Lung (tissue), 11 donors: ENCODE measurements at regions not wholly inside any gene's neighbourhood (a gene's known extent, or its start where the extent isn't known, plus 50 kb on each side); places are given as distances from the start of the nearest gene placed in this dataset.
A peak's percentile ranks its signal among the peaks of the same experiment; 100 is the strongest.

Experiments used
- ATAC-seq: fragments of 200-7000 bp; cut with Tn5 transposase; one replicate; pipeline ENCODE4 v1.9.1; 2020; ENCODE audit warnings: moderate number of reproducible peaks; ENCODE audit not compliant: insufficient read depth, low FRiP score
- DNase-seq, 3 donors: peaks; one replicate each; pipeline ENCODE4 v3.0.0-alpha.2; 2013 to 2017
- H3K27ac ChIP-seq, 2 donors: one replicate each; pipeline ENCODE4 v1.5.1; 2013; ENCODE audit warnings: mild to moderate bottlenecking in 2 of 2, moderate library complexity in 2 of 2, control low read depth in 1 of 2, inconsistent platforms in 1 of 2, low read depth in 1 of 2, low read length in 1 of 2
- H3K27me3 ChIP-seq, 3 donors: one replicate each; pipeline ENCODE4 v1.5.1; 2013; ENCODE audit warnings: low read length in 2 of 3; ENCODE audit not compliant: control insufficient read depth in 3 of 3, insufficient read depth in 3 of 3
- H3K36me3 ChIP-seq, 4 donors: one replicate each; pipeline ENCODE4 v1.5.1; 2013; ENCODE audit warnings: low read length in 4 of 4, mild to moderate bottlenecking in 1 of 4, moderate library complexity in 1 of 4; ENCODE audit not compliant: control insufficient read depth in 4 of 4, insufficient read depth in 4 of 4
- H3K4me1 ChIP-seq, 5 donors: one replicate each; pipeline ENCODE4 v1.5.1; 2013; ENCODE audit warnings: low read length in 5 of 5, mild to moderate bottlenecking in 2 of 5, moderate library complexity in 1 of 5; ENCODE audit not compliant: control insufficient read depth in 5 of 5, insufficient read depth in 5 of 5
- H3K4me3 ChIP-seq: one replicate; pipeline ENCODE4 v1.5.1; 2013; ENCODE audit warnings: mild to moderate bottlenecking, control low read depth, moderate library complexity
- H3K9ac ChIP-seq, 2 donors: one replicate each; pipeline ENCODE4 v1.5.1; 2013; ENCODE audit warnings: low read length in 2 of 2, control low read depth in 1 of 2; ENCODE audit not compliant: insufficient read depth in 1 of 2
- H3K9me3 ChIP-seq, 4 donors: one replicate each; pipeline ENCODE4 v1.5.1; 2013; ENCODE audit warnings: low read length in 3 of 4, mild to moderate bottlenecking in 1 of 4, moderate library complexity in 1 of 4; ENCODE audit not compliant: control insufficient read depth in 4 of 4, insufficient read depth in 3 of 4
- WGBS, 2 donors: extraction: QIAGEN DNeasy Blood & Tissue Kit; methylation state at CpG; one replicate each; pipeline ENCODE4 v1.1.7; 2013; 5-methylcytosine and 5-hydroxymethylcytosine counted together
- TF ChIP-seq, protein P1 (sequence below): IDR thresholded peaks from 2 replicates; pipeline ENCODE4 v1.5.1; 2012; ENCODE audit warnings: mild to moderate bottlenecking; ENCODE audit errors: control extremely low read depth, extremely low read depth
- donor health status: control.
- donor health status: control.
- donor health status: Bipolar disorder and iron deficiency.
- donor health status: healthy.
- donor health status: DM: yes; HTN: yes; CAD: no.

DNA sequence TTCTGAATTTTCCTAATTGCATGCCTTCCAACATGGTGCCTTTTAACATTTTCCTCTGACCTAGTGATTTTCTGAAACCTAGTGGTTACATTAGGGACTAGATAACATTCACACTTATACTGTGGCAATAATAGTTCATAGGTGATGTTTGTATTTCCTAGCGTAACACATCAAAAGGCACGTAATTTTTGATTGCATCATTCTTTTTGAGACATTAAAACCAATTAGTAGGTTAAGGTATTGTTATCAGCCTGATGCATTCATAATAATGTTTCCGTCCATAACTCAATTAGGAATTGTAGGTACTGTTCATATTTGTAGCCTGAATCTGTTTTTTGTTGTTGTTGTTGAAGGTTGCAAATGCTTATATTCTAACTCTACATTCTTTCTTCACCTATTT is 192.4 kb downstream of the ANXA1 start:
- Histone ChIP-seq H3K9ac (no peak overlapping the region), H3K27ac (no peak overlapping the region), H3K4me1 (no peaks in the 10 kb centered on the region), H3K4me3 (no peak overlapping the region), H3K36me3 (no peaks in the 10 kb centered on the region), H3K9me3 (no peaks in the 10 kb centered on the region), H3K27me3 (no peaks in the 10 kb centered on the region)
- TF ChIP-seq, protein P1, sequence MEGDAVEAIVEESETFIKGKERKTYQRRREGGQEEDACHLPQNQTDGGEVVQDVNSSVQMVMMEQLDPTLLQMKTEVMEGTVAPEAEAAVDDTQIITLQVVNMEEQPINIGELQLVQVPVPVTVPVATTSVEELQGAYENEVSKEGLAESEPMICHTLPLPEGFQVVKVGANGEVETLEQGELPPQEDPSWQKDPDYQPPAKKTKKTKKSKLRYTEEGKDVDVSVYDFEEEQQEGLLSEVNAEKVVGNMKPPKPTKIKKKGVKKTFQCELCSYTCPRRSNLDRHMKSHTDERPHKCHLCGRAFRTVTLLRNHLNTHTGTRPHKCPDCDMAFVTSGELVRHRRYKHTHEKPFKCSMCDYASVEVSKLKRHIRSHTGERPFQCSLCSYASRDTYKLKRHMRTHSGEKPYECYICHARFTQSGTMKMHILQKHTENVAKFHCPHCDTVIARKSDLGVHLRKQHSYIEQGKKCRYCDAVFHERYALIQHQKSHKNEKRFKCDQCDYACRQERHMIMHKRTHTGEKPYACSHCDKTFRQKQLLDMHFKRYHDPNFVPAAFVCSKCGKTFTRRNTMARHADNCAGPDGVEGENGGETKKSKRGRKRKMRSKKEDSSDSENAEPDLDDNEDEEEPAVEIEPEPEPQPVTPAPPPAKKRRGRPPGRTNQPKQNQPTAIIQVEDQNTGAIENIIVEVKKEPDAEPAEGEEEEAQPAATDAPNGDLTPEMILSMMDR = no peak
- DNase-seq (no peak), ATAC-seq (no peak)
- 88 to 90% methylated on average over 3 of the region's 3 CpGs for WGBS, 2 donors

DNA sequence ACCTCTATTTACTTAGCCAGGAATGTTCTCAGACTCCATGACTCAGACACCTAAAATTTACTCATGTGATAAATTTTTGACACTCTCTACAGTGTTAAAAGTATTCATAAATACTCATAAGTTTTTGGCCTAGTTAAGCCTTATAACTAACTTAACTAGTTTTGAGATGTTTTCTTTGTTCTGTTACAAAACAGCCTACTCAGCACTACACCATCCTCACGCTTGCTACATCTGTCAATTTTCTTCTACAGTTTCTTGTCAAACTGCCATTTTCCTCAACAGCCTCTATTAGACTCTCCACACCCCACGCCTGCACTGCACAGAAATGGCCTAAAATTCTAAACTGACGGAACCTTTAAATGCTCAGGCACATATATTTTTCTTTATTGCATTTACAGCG is 195.5 kb downstream of the ANXA1 start:
- Histone ChIP-seq H3K9ac (no peak overlapping the region), H3K36me3 (no peaks in the 10 kb centered on the region), H3K27ac (no peak overlapping the region), H3K4me3 (no peak overlapping the region), H3K27me3 (no peaks in the 10 kb centered on the region), H3K9me3 (no peaks in the 10 kb centered on the region), H3K4me1 (no peaks in the 10 kb centered on the region)
- 80% methylated on average over 4 of the region's 4 CpGs for WGBS, 2 donors
- no peak for DNase-seq
- TF ChIP-seq, protein P1 = no peak
- no peak for ATAC-seq

GRCh38 chr9:73347720-73348119 is 196.1 kb downstream of the ANXA1 start:
- Histone ChIP-seq H3K27ac (no peak overlapping the region), H3K4me1 (no peaks in the 10 kb centered on the region), H3K36me3 (no peaks in the 10 kb centered on the region), H3K9ac (no peak overlapping the region), H3K4me3 (no peak overlapping the region), H3K9me3 (no peaks in the 10 kb centered on the region), H3K27me3 (no peaks in the 10 kb centered on the region)
- TF ChIP-seq, protein P1 = no peak
- ATAC-seq = no peak
- 81 to 90% methylated on average over 1 of the region's 1 CpG for WGBS, 2 donors
- no peak for DNase-seq

- H3K36me3 ChIP-seq = no peaks in the 10 kb centered on the region
- no peak for ATAC-seq
- H3K4me1 ChIP-seq = no peaks in the 10 kb centered on the region
- no peaks in the 10 kb centered on the region for H3K9me3 ChIP-seq
- TF ChIP-seq, protein P1 = no peak
- no peak overlapping the region for H3K27ac ChIP-seq
- no peak overlapping the region for H3K9ac ChIP-seq
- no peaks in the 10 kb centered on the region for H3K27me3 ChIP-seq
- DNase-seq = peak in 1 of 3 donors; percentile 15
- no peak overlapping the region for H3K4me3 ChIP-seq
Measured at GRCh38 chr9:73348471-73348870, 196.8 kb downstream of the ANXA1 start.
